Keratinocyte (primary cell): ENCODE measurements at regions not wholly inside any gene's neighbourhood (a gene's known extent, or its start where the extent isn't known, plus 50 kb on each side); places are given as distances from the start of the nearest gene placed in this dataset.

Experiments
- DNase-seq: peaks from one replicate; pipeline ENCODE4 v3.0.0-alpha.2; 2011; ENCODE audit warnings: low read depth, missing footprints, low spot score
- FAIRE-seq: peaks from 2 replicates; lab custom pipeline; 2011; peaks lifted over from hg19 to GRCh38; lab: Jason Lieb, UNC
- H2AFZ ChIP-seq: 2 replicates; pipeline ENCODE4 v1.6.0; 2012; ENCODE audit warnings: low read length, control low read depth, inconsistent platforms; ENCODE audit not compliant: control insufficient read depth
- H3K27ac ChIP-seq: 2 replicates; pipeline ENCODE4 v1.5.1; 2011; ENCODE audit warnings: low read length; ENCODE audit not compliant: control insufficient read depth, insufficient read depth
- H3K27me3 ChIP-seq: 3 replicates; pipeline ENCODE4 v1.6.0; 2011; ENCODE audit warnings: low read length; ENCODE audit not compliant: control insufficient read depth, insufficient read depth; ENCODE audit errors: extremely low read depth
- H3K36me3 ChIP-seq, 2 experiments: 2 replicates in 1 of 2; 3 replicates in 1 of 2; pipeline ENCODE4 v1.5.1; 2011; ENCODE audit warnings: low read length in 2 of 2, mild to moderate bottlenecking in 1 of 2; ENCODE audit not compliant: control insufficient read depth in 2 of 2, insufficient read depth in 2 of 2; ENCODE audit errors: extremely low read depth in 1 of 2
- H3K4me1 ChIP-seq: 3 replicates; pipeline ENCODE4 v1.5.1; 2011; ENCODE audit warnings: low read length; ENCODE audit not compliant: control insufficient read depth, insufficient read depth; ENCODE audit errors: extremely low read depth
- H3K4me2 ChIP-seq: 3 replicates; pipeline ENCODE4 v1.6.0; 2011; ENCODE audit warnings: low read depth, low read length; ENCODE audit not compliant: control insufficient read depth, insufficient read depth; ENCODE audit errors: extremely low read depth
- H3K4me3 ChIP-seq, 3 experiments: fragments of 200-600 bp in 1 of 3; sonication (generic) in 1 of 3; 2 replicates in 2 of 3; 3 replicates in 1 of 3; pipeline ENCODE4 v1.5.1; 2011 to 2016; ENCODE audit warnings: low read length in 3 of 3, mild to moderate bottlenecking in 3 of 3, control low read depth in 2 of 3, inconsistent platforms in 1 of 3, low read depth in 1 of 3, mixed read lengths in 1 of 3, mixed run types in 1 of 3, moderate library complexity in 1 of 3; ENCODE audit not compliant: control insufficient read depth in 2 of 3, insufficient read depth in 2 of 3; ENCODE audit errors: extremely low read depth in 1 of 3
- H3K79me2 ChIP-seq: 2 replicates; pipeline ENCODE4 v1.6.0; 2012; ENCODE audit warnings: low read length; ENCODE audit not compliant: control insufficient read depth, insufficient read depth
- H3K9ac ChIP-seq: 3 replicates; pipeline ENCODE4 v1.6.0; 2011; ENCODE audit warnings: low read length; ENCODE audit not compliant: control insufficient read depth, insufficient read depth; ENCODE audit errors: extremely low read depth
- H3K9me1 ChIP-seq: 3 replicates; pipeline ENCODE4 v1.6.0; 2011; ENCODE audit warnings: low read length; ENCODE audit not compliant: control insufficient read depth, insufficient read depth; ENCODE audit errors: extremely low read depth
- H3K9me3 ChIP-seq: 2 replicates; pipeline ENCODE4 v1.5.1; 2012; ENCODE audit warnings: low read depth, low read length; ENCODE audit not compliant: control insufficient read depth
- H4K20me1 ChIP-seq: 3 replicates; pipeline ENCODE4 v1.6.0; 2011; ENCODE audit warnings: low read length; ENCODE audit not compliant: control insufficient read depth, insufficient read depth; ENCODE audit errors: extremely low read depth
- EZH2 ChIP-seq: IDR thresholded peaks from one replicate; pipeline ENCODE4 v1.6.1; 2012; ENCODE audit warnings: inconsistent platforms, mild to moderate bottlenecking, low read length, moderate library complexity
- dilution Hi-C: fragments of 300-500 bp; cut with MboI; formaldehyde crosslinking; loops from one replicate; pipeline ENCODE4 v1.7.0; 2020; ENCODE audit warnings: low sequenced_read_pairs; ENCODE audit not compliant: extremely low pct_ligation_motif_present
- TF ChIP-seq, protein P1 (sequence below), 3 experiments: IDR thresholded peaks in 1 of 3; conservative IDR thresholded peaks in 1 of 3; optimal IDR thresholded peaks in 1 of 3; 2 replicates in 2 of 3; 3 replicates in 1 of 3; pipeline versions ENCODE3 to v1.5.1; 2011; ENCODE audit warnings: low read length in 3 of 3, mild to moderate bottlenecking in 3 of 3, moderate library complexity in 2 of 3, control low read depth in 1 of 3, inconsistent platforms in 1 of 3; ENCODE audit not compliant: insufficient read depth in 2 of 3; ENCODE audit errors: extremely low read depth in 1 of 3

DNA sequence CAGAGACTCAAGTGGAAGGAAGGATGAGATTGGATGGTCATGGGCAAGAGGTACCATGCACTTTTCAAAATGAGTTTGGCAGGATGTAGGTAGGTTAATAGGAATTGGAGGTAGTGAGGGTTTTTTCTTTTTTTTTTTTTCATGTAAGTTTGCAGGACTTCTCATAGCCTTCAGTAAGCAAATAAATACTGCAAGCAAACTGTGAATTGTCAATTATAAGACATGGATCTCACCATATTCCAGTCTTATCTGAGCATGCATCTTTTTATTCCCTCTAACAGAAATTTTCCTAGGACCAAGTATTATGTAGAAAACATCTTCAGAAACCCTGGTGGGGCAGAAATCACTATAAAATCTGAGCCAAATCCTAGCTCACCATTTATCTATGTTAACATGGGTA lies 584.6 kb upstream of the CDH5 start:
- no peak overlapping the region for H3K27ac ChIP-seq
- no peaks in the 10 kb centered on the region for H4K20me1 ChIP-seq
- H3K4me3 ChIP-seq: no peak overlapping the region
- H3K9ac ChIP-seq: no peak overlapping the region
- no peaks in the 10 kb centered on the region for H3K36me3 ChIP-seq
- no peaks in the 10 kb centered on the region for H3K27me3 ChIP-seq
- FAIRE-seq (no peak), DNase-seq (no peak)
- no peaks in the 10 kb centered on the region for H3K9me3 ChIP-seq
- no peaks in the 10 kb centered on the region for H3K79me2 ChIP-seq
- no peak overlapping the region for H2AFZ ChIP-seq
- H3K9me1 ChIP-seq: no peaks in the 10 kb centered on the region
- dilution Hi-C loops: no loop called here
- H3K4me1 ChIP-seq: peaks cover 18% of the 10 kb centered on the region
- TF ChIP-seq, protein P1, sequence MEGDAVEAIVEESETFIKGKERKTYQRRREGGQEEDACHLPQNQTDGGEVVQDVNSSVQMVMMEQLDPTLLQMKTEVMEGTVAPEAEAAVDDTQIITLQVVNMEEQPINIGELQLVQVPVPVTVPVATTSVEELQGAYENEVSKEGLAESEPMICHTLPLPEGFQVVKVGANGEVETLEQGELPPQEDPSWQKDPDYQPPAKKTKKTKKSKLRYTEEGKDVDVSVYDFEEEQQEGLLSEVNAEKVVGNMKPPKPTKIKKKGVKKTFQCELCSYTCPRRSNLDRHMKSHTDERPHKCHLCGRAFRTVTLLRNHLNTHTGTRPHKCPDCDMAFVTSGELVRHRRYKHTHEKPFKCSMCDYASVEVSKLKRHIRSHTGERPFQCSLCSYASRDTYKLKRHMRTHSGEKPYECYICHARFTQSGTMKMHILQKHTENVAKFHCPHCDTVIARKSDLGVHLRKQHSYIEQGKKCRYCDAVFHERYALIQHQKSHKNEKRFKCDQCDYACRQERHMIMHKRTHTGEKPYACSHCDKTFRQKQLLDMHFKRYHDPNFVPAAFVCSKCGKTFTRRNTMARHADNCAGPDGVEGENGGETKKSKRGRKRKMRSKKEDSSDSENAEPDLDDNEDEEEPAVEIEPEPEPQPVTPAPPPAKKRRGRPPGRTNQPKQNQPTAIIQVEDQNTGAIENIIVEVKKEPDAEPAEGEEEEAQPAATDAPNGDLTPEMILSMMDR (optimal IDR thresholded peaks at IDR 0.05 in 1 of 3, IDR thresholded peaks at IDR 0.05 in 1 of 3, conservative IDR thresholded peaks at IDR 0.05 in 1 of 3; ENCODE audit: extremely low read depth in 1 of 3, insufficient read depth in 2 of 3, low read length in 3 of 3): no peak
- TF ChIP-seq EZH2: no peak
- no peak overlapping the region for H3K4me2 ChIP-seq

DNA sequence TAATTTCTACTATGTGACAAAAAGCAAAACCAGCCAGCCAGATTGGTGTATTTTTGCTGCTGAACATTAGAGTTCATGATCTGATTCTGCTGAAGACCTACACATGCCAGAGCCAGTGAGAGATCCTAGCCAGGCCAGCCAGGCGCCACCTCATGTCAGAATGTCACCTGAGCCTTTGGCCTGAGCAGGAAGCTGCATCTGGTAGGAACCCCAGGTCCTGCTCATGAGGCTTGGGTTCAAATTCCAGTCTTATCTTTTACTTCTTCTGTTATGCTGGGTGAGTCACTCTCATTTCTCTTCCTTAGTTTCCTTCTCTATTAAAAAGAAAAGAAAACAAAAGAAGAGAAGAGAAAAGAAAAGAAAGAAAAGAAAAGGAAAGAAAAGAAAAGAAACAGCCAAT lies 585.1 kb upstream of the CDH5 start:
- Histone ChIP-seq H3K36me3 (no peaks in the 10 kb centered on the region), H2AFZ (no peak overlapping the region), H3K27me3 (no peaks in the 10 kb centered on the region), H3K4me2 (no peak overlapping the region), H4K20me1 (no peaks in the 10 kb centered on the region), H3K79me2 (no peaks in the 10 kb centered on the region), H3K9me1 (no peaks in the 10 kb centered on the region), H3K27ac (no peak overlapping the region), H3K9me3 (no peaks in the 10 kb centered on the region), H3K4me1 (peaks cover 18% of the 10 kb centered on the region), H3K9ac (no peak overlapping the region), H3K4me3 (no peak overlapping the region)
- FAIRE-seq (no peak), DNase-seq (no peak)
- TF ChIP-seq, protein P1 (optimal IDR thresholded peaks at IDR 0.05 in 1 of 3, IDR thresholded peaks at IDR 0.05 in 1 of 3, conservative IDR thresholded peaks at IDR 0.05 in 1 of 3; ENCODE audit: extremely low read depth in 1 of 3, insufficient read depth in 2 of 3, low read length in 3 of 3): no peak
- TF ChIP-seq EZH2: no peak
- dilution Hi-C loops: no loop called here
